ENCODE measurements at regions not wholly inside any gene's neighbourhood (a gene's known extent, or its start where the extent isn't known, plus 50 kb on each side); places are given as distances from the start of the nearest gene placed in this dataset.

DNA sequence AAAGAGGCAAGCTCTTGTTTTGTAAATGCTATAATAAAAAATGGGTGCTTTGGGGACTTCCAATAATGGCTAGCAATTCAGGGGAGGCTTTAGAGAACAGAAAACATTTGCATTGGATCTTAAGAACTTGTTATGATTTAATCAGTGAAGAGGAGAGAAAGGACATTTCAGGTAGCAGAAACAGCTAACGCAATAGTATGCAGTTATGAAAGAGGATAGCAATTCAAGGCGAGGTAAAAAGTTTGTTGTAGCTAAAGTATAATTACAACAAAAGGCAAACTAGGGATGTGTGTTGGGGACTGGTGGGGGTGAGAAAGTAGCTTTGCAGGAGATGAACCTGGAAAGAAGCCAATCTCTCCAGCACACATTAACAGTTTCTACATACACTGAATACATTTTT, 558.7 kb upstream of the SEMA6D start:
- TF ChIP-seq, protein P1, sequence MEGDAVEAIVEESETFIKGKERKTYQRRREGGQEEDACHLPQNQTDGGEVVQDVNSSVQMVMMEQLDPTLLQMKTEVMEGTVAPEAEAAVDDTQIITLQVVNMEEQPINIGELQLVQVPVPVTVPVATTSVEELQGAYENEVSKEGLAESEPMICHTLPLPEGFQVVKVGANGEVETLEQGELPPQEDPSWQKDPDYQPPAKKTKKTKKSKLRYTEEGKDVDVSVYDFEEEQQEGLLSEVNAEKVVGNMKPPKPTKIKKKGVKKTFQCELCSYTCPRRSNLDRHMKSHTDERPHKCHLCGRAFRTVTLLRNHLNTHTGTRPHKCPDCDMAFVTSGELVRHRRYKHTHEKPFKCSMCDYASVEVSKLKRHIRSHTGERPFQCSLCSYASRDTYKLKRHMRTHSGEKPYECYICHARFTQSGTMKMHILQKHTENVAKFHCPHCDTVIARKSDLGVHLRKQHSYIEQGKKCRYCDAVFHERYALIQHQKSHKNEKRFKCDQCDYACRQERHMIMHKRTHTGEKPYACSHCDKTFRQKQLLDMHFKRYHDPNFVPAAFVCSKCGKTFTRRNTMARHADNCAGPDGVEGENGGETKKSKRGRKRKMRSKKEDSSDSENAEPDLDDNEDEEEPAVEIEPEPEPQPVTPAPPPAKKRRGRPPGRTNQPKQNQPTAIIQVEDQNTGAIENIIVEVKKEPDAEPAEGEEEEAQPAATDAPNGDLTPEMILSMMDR (IDR thresholded peaks at IDR 0.05): no peak
- no peak for TF ChIP-seq EZH2 (IDR thresholded peaks at IDR 0.05; ENCODE audit: borderline replicate concordance, insufficient read depth, low read depth, low read length, poor library complexity, severe bottlenecking)

Measured in B cell (primary cell).